ENCODE measurements at regions not wholly inside any gene's neighbourhood (a gene's known extent, or its start where the extent isn't known, plus 50 kb on each side); places are given as distances from the start of the nearest gene placed in this dataset.

GRCh38 chr2:38463752-38464151 lies 86.7 kb upstream of the ATL2 start (continued):
- TF ChIP-seq, protein P1, sequence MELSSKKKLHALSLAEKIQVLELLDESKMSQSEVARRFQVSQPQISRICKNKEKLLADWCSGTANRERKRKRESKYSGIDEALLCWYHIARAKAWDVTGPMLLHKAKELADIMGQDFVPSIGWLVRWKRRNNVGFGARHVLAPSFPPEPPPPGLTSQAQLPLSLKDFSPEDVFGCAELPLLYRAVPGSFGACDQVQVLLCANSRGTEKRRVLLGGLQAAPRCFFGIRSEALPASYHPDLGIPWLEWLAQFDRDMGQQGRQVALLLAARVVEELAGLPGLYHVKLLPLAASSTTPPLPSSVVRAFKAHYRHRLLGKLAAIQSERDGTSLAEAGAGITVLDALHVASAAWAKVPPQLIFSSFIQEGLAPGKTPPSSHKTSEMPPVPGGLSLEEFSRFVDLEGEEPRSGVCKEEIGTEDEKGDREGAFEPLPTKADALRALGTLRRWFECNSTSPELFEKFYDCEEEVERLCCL (CRISPR knock-in tag; IDR thresholded peaks at IDR 0.05; ENCODE audit: borderline replicate concordance) = no peak
- TF ChIP-seq ZNF772 (CRISPR knock-in tag; IDR thresholded peaks at IDR 0.05) = no peak
- no peak for TF ChIP-seq ARID2 (CRISPR knock-in tag; IDR thresholded peaks at IDR 0.05; ENCODE audit: borderline replicate concordance)
- TF ChIP-seq ZNF3 (CRISPR knock-in tag; IDR thresholded peaks at IDR 0.05) = no peak
- TF ChIP-seq FOXM1 (CRISPR knock-in tag; IDR thresholded peaks at IDR 0.05) = no peak
- no peak for TF ChIP-seq ZNF598 (CRISPR knock-in tag; IDR thresholded peaks at IDR 0.05; ENCODE audit: borderline replicate concordance)

GRCh38 chr2:38462121-38462661 lies 85.1 kb upstream of the ATL2 start:
- TF ChIP-seq BRCA1 (CRISPR knock-in tag; IDR thresholded peaks at IDR 0.05) (no peak), ZNF629 (CRISPR knock-in tag; conservative IDR thresholded peaks at IDR 0.05) (0 out of 2 replicates have a peak, but pooled peaks have one; percentile 9), ASH2L (IDR thresholded peaks at IDR 0.05; ENCODE audit: insufficient read length, low read depth, low read length) (no peak), FOSL2 (CRISPR knock-in tag; IDR thresholded peaks at IDR 0.05) (0 out of 2 replicates have a peak, but pooled peaks have one; percentile 19), ZNF775 (CRISPR knock-in tag; IDR thresholded peaks at IDR 0.05; ENCODE audit: borderline replicate concordance) (no peak), ZBTB43 (CRISPR knock-in tag; conservative IDR thresholded peaks at IDR 0.05) (no peak)
- CTCF ChIA-PET (ENCODE audit: low intra/inter-chr PET ratio, low total read pairs) = no interaction called here

More at GRCh38 chr2:38462121-38462661, 85.1 kb upstream of the ATL2 start:
- H3K4me2 ChIP-seq (ENCODE audit: low read depth, low read length) = no peak overlapping the region
- no peak overlapping the region for H3K4me3 ChIP-seq (replicated peaks in 1 of 3; ENCODE audit: insufficient read depth in 1 of 3, low read depth in 2 of 3, low read length in 3 of 3)
- DNase-seq (ENCODE audit: low spot score) (no peak), ATAC-seq (no peak), FAIRE-seq (no peak)
- H3K4me1 ChIP-seq (ENCODE audit: insufficient read depth, low read length) = peaks cover 30% of the 10 kb centered on the region
- 57% methylated on average over 7 of the region's 7 CpGs for WGBS (ENCODE audit: low lambda C conversion rate)
- H3K27ac ChIP-seq (ENCODE audit: extremely low read length, insufficient read depth, low read length) = no peak overlapping the region
- H3K9ac ChIP-seq (ENCODE audit: insufficient read depth, low read depth, low read length) = no peak overlapping the region
- no TSS peak for BruUV-seq (replicated peaks)
- no peaks in the 10 kb centered on the region for H4K20me1 ChIP-seq (ENCODE audit: insufficient read depth, low read length)
- no peak overlapping the region for H2AFZ ChIP-seq (ENCODE audit: low read length)
- in situ Hi-C loops (cut with HindIII; ENCODE audit: extremely low pct_ligation_motif_present, low pct_unique_long_range_greater_than_20kb) = no loop called here
- intact Hi-C loops (cut with micrococcal nuclease; ENCODE audit: unreplicated experiment) = no loop called here
- no peaks in the 10 kb centered on the region for H3K9me3 ChIP-seq (ENCODE audit: low read length)
- 0 out of 5 replicates have a peak, but pooled peaks cover under 1 to 3% of the 10 kb centered on the region in 2 experiments for H3K27me3 ChIP-seq (ENCODE audit: control insufficient read depth in 1 of 2, insufficient read depth in 2 of 2, low read length in 2 of 2)
- H3K36me3 ChIP-seq (replicated peaks in 1 of 2; ENCODE audit: control insufficient read depth in 1 of 2, insufficient read depth in 2 of 2, low read length in 2 of 2) = no peaks in the 10 kb centered on the region
- no peaks in the 10 kb centered on the region for H3K79me2 ChIP-seq (ENCODE audit: insufficient read depth, low read length)
- POLR2A ChIA-PET = no interaction called here
